ENCODE measurements at regions not wholly inside any gene's neighbourhood (a gene's known extent, or its start where the extent isn't known, plus 50 kb on each side); places are given as distances from the start of the nearest gene placed in this dataset.
A peak's percentile ranks its signal among the peaks of the same experiment; 100 is the strongest.

DNA sequence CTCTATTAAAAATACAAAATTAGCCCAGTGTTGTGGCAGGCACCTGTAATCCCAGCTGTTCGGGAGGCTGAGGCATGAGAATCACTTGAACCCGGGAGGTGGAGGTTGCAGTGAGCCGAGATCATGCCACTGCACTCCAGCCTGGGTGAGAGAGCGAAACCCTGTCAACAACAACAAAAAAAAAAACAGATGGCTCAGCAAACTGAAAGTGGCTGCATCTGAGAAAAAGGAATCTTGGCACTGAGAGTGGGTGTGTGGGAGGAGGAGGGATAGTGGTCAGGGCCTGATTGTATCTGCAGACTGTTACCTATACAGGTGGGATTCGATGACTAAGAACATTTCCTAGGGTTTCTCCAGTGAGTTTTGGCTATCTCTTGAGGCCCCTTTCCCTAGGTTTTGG is 122.2 kb upstream of the BARHL2 start:
- Histone ChIP-seq H3K9me3 (ENCODE audit: control insufficient read depth, low read length) (no peaks in the 10 kb centered on the region), H3K27me3 (ENCODE audit: control insufficient read depth, insufficient read depth, low read length, poor library complexity, severe bottlenecking) (peaks cover 71% of the 10 kb centered on the region), H3K27ac (ENCODE audit: insufficient read depth, low read depth, low read length, poor library complexity, severe bottlenecking) (no peak overlapping the region), H3K36me3 (ENCODE audit: control insufficient read depth, insufficient read depth, low read length) (no peaks in the 10 kb centered on the region), H3K4me3 (ENCODE audit: insufficient read depth, low read depth, low read length) (no peak overlapping the region), H3K4me1 (ENCODE audit: control insufficient read depth, insufficient read depth, low read length) (peaks cover 30% of the 10 kb centered on the region)
- 84 to 88% methylated on average over 5 of the region's 5 CpGs for WGBS, 2 experiments

DNA sequence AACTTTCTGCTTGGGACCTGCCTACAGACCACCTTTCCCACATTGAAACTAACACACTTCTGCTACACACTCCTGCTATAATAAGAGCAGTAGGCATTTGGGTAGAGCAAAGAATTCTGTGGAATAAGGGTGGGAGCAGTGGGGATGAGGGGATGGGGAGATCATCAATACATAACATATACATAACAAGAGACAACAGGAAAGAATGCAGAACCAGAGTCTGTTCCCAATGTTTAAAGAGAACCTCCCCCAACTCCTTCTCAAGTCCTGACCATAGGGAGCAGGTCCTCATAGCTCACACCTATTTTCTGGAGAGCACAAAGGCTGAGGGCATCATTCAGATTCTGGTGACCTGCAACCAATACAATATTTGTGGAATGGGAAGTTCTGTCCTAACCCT is 121.6 kb upstream of the BARHL2 start:
- no peaks in the 10 kb centered on the region for H3K9me3 ChIP-seq (ENCODE audit: control insufficient read depth, low read length)
- peaks cover 77% of the 10 kb centered on the region for H3K27me3 ChIP-seq (ENCODE audit: control insufficient read depth, insufficient read depth, low read length, poor library complexity, severe bottlenecking)
- no peak overlapping the region for H3K4me3 ChIP-seq (ENCODE audit: insufficient read depth, low read depth, low read length)

DNA sequence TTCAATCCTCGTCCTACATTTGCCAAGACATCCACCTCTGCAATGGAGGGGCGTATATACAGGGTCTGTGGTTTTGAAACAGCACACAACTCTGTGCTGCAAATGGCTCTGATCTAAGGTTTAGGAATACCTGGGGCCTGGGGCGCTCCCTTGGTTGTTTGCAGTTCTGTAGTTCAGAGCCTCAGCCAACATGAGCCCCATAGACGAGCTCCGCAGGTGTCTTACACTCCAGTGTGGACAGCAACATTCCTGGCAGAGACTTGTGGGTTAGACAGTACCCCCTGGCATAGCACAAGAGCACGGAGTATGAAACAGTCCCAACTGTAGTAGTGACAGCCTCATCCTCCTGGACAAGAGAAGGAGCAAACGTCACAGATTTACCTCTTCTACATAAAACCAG is 120.3 kb upstream of the BARHL2 start:
- H3K27me3 ChIP-seq (ENCODE audit: control insufficient read depth, insufficient read depth, low read length, poor library complexity, severe bottlenecking) = peaks cover 88% of the 10 kb centered on the region

More for the DNA sequence above, 121.6 kb upstream of the BARHL2 start:
- Histone ChIP-seq H3K36me3 (ENCODE audit: control insufficient read depth, insufficient read depth, low read length) (no peaks in the 10 kb centered on the region), H3K4me1 (ENCODE audit: control insufficient read depth, insufficient read depth, low read length) (peaks cover 36% of the 10 kb centered on the region), H3K27ac (ENCODE audit: insufficient read depth, low read depth, low read length, poor library complexity, severe bottlenecking) (no peak overlapping the region)

DNA sequence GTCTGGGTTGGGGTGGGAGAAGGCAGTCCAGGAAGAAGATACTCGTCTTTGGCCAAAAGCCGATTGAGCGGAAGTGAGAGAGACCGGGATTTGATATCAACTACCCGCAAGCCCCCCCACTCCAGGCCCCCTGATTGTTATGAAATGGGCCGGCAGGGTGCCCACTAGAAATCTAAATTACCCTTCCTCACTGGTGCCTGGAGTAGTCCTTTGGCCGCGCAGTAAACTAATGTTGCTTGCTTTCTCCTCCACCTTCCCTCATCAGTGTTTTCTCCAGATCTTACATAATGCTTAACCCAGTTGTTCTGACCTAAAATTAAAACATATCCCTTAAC is 119.2 kb upstream of the BARHL2 start:
- peak overlapping the region; percentile 25 for H3K4me3 ChIP-seq (ENCODE audit: insufficient read depth, low read depth, low read length)
- H3K27me3 ChIP-seq (ENCODE audit: control insufficient read depth, insufficient read depth, low read length, poor library complexity, severe bottlenecking) = peaks cover 86% of the 10 kb centered on the region
- WGBS, 2 experiments = 23 to 26% methylated on average over 8 of the region's 8 CpGs

More for the DNA sequence above, 120.3 kb upstream of the BARHL2 start:
- Histone ChIP-seq H3K9me3 (ENCODE audit: control insufficient read depth, low read length) (no peaks in the 10 kb centered on the region), H3K36me3 (ENCODE audit: control insufficient read depth, insufficient read depth, low read length) (no peaks in the 10 kb centered on the region), H3K27ac (ENCODE audit: insufficient read depth, low read depth, low read length, poor library complexity, severe bottlenecking) (no peak overlapping the region), H3K4me3 (ENCODE audit: insufficient read depth, low read depth, low read length) (no peak overlapping the region), H3K4me1 (ENCODE audit: control insufficient read depth, insufficient read depth, low read length) (peaks cover 42% of the 10 kb centered on the region)
- WGBS, 2 experiments = 59 to 61% methylated on average over 7 of the region's 7 CpGs

DNA sequence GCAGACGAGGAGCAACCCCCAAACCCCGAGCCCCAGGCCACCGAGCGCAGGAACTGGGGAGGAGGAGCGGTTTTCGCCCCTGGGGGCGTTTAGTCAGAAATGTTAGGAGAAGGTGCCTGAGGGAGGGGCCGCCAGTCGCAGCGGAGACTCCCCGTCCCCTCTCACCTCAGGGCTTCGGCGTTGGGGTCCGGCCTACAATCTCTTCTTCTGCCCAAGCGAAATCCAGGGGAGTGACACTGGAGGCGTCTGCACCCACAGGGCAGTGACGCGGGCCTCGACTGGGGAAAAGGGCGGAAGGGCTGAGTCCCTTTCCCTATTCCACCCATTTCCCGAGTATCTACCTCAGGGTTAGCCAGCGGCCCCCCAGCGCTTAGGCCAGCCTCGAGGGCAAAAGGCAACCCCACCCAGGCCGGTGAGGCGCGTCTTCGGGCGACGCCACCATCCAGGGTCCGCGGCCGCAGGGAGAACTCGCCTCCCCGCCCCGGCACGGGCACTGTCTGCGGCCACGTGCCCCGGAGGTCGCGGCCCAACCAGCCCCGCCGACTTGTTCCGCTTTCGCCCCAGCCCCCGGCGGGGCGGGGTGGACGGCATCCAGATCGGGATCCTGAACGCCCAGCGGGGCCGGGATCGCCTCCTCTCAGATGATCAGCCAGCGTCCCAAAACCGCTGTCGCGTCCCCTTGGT is 118.7 kb upstream of the BARHL2 start:
- Histone ChIP-seq H3K9me3 (ENCODE audit: control insufficient read depth, low read length) (no peaks in the 10 kb centered on the region), H3K4me3 (ENCODE audit: insufficient read depth, low read depth, low read length) (peak overlapping the region; percentile 25), H3K36me3 (ENCODE audit: control insufficient read depth, insufficient read depth, low read length) (no peaks in the 10 kb centered on the region), H3K27ac (ENCODE audit: insufficient read depth, low read depth, low read length, poor library complexity, severe bottlenecking) (no peak overlapping the region), H3K27me3 (ENCODE audit: control insufficient read depth, insufficient read depth, low read length, poor library complexity, severe bottlenecking) (peaks cover 86% of the 10 kb centered on the region), H3K4me1 (ENCODE audit: control insufficient read depth, insufficient read depth, low read length) (peaks cover 38% of the 10 kb centered on the region)
- 28 to 29% methylated on average over 59 of the region's 59 CpGs for WGBS, 2 experiments

More for the DNA sequence above, 119.2 kb upstream of the BARHL2 start:
- Histone ChIP-seq H3K9me3 (ENCODE audit: control insufficient read depth, low read length) (no peaks in the 10 kb centered on the region), H3K36me3 (ENCODE audit: control insufficient read depth, insufficient read depth, low read length) (no peaks in the 10 kb centered on the region), H3K4me1 (ENCODE audit: control insufficient read depth, insufficient read depth, low read length) (peaks cover 43% of the 10 kb centered on the region), H3K27ac (ENCODE audit: insufficient read depth, low read depth, low read length, poor library complexity, severe bottlenecking) (no peak overlapping the region)

DNA sequence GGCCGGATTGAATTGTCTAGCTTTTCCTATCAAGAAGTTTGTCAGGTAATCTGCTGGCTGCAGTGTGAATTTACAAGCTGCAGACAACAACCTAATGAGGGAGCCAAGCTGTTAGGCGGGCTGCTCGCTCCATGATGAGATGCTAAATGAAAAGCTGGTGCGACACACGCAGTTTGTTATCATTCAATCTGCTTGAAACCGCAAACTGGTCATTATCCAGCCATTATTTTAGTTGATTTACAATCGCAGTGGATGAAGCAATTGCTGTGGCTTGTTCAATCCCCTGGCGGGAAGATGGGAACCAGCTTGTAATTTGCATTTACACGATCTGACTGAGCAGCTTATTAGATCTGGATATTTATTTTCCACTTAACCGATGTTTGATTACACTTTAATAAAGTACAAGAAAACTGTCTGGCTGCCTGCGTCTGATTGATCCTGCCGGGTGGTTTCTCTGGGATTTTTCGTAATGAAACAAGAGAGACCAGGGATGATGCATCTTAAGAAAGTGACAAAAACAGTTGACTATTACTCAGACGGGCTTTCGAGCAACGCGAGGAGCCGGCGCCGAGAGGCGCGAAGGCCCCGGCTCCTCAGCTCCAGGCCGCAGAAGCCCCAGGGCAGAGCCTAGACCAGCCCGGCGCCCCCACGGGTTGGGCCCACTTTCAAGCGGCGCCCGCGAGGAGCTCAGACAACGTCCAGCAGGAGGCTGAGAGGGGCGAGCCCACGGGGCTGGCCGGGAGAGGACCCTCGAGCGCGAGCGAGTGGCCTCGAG is 118.0 kb upstream of the BARHL2 start:
- Histone ChIP-seq H3K27me3 (ENCODE audit: control insufficient read depth, insufficient read depth, low read length, poor library complexity, severe bottlenecking) (peaks cover 80% of the 10 kb centered on the region), H3K4me3 (ENCODE audit: insufficient read depth, low read depth, low read length) (no peak overlapping the region), H3K36me3 (ENCODE audit: control insufficient read depth, insufficient read depth, low read length) (no peaks in the 10 kb centered on the region), H3K9me3 (ENCODE audit: control insufficient read depth, low read length) (no peaks in the 10 kb centered on the region), H3K27ac (ENCODE audit: insufficient read depth, low read depth, low read length, poor library complexity, severe bottlenecking) (no peak overlapping the region), H3K4me1 (ENCODE audit: control insufficient read depth, insufficient read depth, low read length) (peaks cover 32% of the 10 kb centered on the region)
- 24 to 28% methylated on average over 39 to 40 of the region's 40 CpGs for WGBS, 2 experiments

DNA sequence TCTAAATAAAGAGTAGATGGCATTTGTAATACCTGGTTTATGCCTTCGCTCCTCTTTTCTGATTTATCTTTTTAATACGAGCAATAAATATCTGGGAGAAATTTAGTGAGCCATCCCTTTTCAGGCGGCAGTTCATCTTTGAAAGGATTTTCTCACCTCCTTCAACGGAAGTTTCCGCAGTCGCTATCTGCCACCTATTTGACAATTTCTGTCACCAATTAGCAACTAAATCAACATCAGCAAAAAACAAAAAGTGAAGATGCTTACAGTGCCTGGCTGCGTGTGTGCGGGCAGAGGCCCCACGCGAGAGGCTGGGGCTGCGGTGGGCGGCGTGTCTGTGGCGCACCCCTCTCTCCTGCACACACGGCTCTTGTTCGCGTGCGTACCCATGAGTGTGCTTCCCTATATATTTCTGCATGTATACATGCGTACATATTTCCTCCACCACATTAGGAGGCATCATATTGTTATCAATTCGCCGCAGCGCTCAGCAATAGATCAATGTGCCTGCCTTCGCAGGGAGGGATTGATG is 117.3 kb upstream of the BARHL2 start:
- Histone ChIP-seq H3K27ac (ENCODE audit: insufficient read depth, low read depth, low read length, poor library complexity, severe bottlenecking) (no peak overlapping the region), H3K9me3 (ENCODE audit: control insufficient read depth, low read length) (no peaks in the 10 kb centered on the region), H3K4me1 (ENCODE audit: control insufficient read depth, insufficient read depth, low read length) (peaks cover 32% of the 10 kb centered on the region), H3K27me3 (ENCODE audit: control insufficient read depth, insufficient read depth, low read length, poor library complexity, severe bottlenecking) (peaks cover 75% of the 10 kb centered on the region), H3K4me3 (ENCODE audit: insufficient read depth, low read depth, low read length) (no peak overlapping the region), H3K36me3 (ENCODE audit: control insufficient read depth, insufficient read depth, low read length) (no peaks in the 10 kb centered on the region)
- WGBS, 2 experiments = 38 to 46% methylated on average over 23 of the region's 23 CpGs

DNA sequence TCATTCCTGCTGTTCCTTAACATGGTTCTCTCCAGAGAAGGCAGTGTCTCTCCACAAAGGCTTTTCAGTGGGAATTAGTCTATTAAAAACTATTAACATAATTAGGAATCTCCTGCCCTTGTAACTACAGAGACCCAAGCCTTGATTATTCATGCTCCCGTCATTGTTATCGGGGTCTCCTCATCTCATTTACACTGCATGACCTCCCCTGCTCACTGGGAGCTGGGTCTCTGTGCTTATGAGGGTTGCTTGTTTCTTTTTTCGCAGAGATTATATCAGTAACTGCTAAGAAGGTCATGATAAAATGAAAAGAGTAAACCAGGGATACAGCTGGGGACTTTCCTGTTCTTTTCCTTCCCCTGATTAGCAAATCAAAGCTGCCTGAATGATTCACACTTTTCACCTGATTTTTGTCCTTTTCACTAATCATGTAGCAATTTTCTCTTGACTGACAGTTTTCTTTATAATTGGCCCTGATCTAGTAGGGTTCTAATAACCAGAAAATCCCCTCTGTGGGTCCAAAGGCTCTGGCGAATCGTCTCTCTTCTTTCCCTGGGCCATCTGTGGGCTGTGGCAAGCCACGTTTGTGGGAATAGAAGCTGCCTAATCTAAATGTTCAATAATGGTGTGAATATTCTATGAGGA is 116.5 kb upstream of the BARHL2 start:
- no peak overlapping the region for H3K4me3 ChIP-seq (ENCODE audit: insufficient read depth, low read depth, low read length)
- no peak overlapping the region for H3K27ac ChIP-seq (ENCODE audit: insufficient read depth, low read depth, low read length, poor library complexity, severe bottlenecking)
- no peaks in the 10 kb centered on the region for H3K9me3 ChIP-seq (ENCODE audit: control insufficient read depth, low read length)
- H3K4me1 ChIP-seq (ENCODE audit: control insufficient read depth, insufficient read depth, low read length) = peaks cover 32% of the 10 kb centered on the region
- WGBS, 2 experiments = 14 to 18% methylated on average over 6 of the region's 6 CpGs
- peaks cover 71% of the 10 kb centered on the region for H3K27me3 ChIP-seq (ENCODE audit: control insufficient read depth, insufficient read depth, low read length, poor library complexity, severe bottlenecking)
- no peaks in the 10 kb centered on the region for H3K36me3 ChIP-seq (ENCODE audit: control insufficient read depth, insufficient read depth, low read length)

DNA sequence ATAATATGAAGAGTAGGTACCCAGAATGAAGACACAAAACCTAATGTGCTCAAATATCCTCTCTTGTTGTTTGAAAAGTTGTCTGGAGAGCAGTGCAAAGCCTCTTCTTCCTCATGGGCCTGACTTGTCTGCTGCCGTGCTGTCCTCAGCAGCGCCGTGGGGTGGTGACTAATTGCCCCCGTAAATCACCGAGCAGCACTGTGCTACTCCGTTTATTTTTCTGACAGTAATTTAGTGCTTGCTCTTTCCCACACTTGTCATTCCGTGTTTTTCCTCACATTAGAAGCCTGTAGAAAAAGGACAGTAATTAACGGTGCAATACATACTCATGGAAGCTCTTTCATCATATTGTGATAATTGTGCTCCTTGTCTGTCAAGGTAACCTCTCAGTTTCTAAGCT is 114.8 kb upstream of the BARHL2 start:
- H3K4me1 ChIP-seq (ENCODE audit: control insufficient read depth, insufficient read depth, low read length) = peaks cover 32% of the 10 kb centered on the region
- no peak overlapping the region for H3K4me3 ChIP-seq (ENCODE audit: insufficient read depth, low read depth, low read length)
- no peaks in the 10 kb centered on the region for H3K36me3 ChIP-seq (ENCODE audit: control insufficient read depth, insufficient read depth, low read length)
- H3K27ac ChIP-seq (ENCODE audit: insufficient read depth, low read depth, low read length, poor library complexity, severe bottlenecking) = no peak overlapping the region
- H3K9me3 ChIP-seq (ENCODE audit: control insufficient read depth, low read length) = no peaks in the 10 kb centered on the region
- H3K27me3 ChIP-seq (ENCODE audit: control insufficient read depth, insufficient read depth, low read length, poor library complexity, severe bottlenecking) = peaks cover 59% of the 10 kb centered on the region
- 63 to 72% methylated on average over 8 of the region's 8 CpGs for WGBS, 2 experiments

DNA sequence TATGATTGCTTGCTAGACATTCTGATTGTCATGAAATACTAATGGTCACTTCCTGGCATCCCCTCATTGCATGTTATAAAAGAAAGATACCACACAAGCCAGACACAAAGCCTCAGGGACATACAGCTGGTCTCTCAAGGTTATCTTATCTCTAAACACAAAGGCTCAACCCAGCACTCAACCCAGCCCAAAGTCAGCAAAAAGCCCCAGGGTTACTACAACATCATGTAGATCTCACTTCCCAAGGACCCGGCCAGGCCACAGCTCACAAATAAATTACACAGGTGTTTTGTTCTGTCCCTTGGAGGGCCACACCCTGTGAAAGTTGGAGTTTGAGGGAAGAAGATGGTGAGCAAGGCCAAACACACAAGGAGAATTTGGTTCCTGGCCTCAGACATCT is 109.7 kb upstream of the BARHL2 start:
- Histone ChIP-seq H3K27ac (ENCODE audit: insufficient read depth, low read depth, low read length, poor library complexity, severe bottlenecking) (no peak overlapping the region), H3K27me3 (ENCODE audit: control insufficient read depth, insufficient read depth, low read length, poor library complexity, severe bottlenecking) (peaks cover 8% of the 10 kb centered on the region), H3K4me3 (ENCODE audit: insufficient read depth, low read depth, low read length) (no peak overlapping the region), H3K9me3 (ENCODE audit: control insufficient read depth, low read length) (no peaks in the 10 kb centered on the region), H3K4me1 (ENCODE audit: control insufficient read depth, insufficient read depth, low read length) (peaks cover 5% of the 10 kb centered on the region), H3K36me3 (ENCODE audit: control insufficient read depth, insufficient read depth, low read length) (no peaks in the 10 kb centered on the region)
- 93 to 100% methylated on average over 1 of the region's 1 CpG for WGBS, 2 experiments
